ENCODE measurements at regions not wholly inside any gene's neighbourhood (a gene's known extent, or its start where the extent isn't known, plus 50 kb on each side); places are given as distances from the start of the nearest gene placed in this dataset.

DNA sequence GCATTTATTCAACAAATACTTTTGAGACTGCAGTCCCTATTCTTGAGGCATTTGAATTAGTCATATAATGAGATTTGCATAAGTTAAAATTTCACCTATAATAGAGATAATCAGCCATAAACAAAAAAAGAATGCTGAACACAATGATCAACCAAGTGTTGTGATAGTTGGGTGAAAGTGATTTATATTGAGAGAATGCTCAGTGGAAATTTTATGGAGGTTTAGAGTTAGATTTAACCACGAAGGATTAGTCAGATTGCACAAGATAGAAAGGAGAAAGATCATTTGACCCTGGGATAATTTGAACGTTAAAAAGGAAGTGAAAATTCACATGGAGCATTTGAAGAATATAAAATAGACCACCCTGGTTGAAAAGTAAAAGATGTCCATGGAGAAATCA lies 356.2 kb downstream of the NPR3 start:
- TF ChIP-seq, protein P1, sequence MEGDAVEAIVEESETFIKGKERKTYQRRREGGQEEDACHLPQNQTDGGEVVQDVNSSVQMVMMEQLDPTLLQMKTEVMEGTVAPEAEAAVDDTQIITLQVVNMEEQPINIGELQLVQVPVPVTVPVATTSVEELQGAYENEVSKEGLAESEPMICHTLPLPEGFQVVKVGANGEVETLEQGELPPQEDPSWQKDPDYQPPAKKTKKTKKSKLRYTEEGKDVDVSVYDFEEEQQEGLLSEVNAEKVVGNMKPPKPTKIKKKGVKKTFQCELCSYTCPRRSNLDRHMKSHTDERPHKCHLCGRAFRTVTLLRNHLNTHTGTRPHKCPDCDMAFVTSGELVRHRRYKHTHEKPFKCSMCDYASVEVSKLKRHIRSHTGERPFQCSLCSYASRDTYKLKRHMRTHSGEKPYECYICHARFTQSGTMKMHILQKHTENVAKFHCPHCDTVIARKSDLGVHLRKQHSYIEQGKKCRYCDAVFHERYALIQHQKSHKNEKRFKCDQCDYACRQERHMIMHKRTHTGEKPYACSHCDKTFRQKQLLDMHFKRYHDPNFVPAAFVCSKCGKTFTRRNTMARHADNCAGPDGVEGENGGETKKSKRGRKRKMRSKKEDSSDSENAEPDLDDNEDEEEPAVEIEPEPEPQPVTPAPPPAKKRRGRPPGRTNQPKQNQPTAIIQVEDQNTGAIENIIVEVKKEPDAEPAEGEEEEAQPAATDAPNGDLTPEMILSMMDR (IDR thresholded peaks at IDR 0.05; ENCODE audit: low read depth, low read length): no peak
- TF ChIP-seq EZH2phosphoT487 (IDR thresholded peaks at IDR 0.05; ENCODE audit: low read depth): no peak
